ENCODE measurements at regions not wholly inside any gene's neighbourhood (a gene's known extent, or its start where the extent isn't known, plus 50 kb on each side); places are given as distances from the start of the nearest gene placed in this dataset.

DNA sequence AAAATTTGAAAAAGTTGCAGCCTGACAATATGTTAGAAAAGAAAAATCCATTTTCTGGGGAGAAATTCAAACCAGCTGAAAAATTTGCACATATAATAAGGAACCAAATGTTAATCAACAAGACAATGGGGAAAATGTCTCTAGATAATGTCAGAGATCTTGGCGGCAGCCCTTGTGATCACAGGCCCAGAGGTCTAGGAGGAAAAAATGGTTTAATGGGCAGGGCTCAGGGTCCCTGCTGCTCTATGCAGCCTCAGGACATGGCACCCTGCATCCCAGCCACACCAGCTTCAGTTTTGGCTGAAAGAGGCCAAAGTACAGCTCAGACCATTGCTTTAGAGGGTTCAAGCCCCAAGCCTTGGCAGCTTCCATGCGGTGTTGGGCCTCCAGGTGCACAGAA, 701.9 kb downstream of the IGSF11 start:
- in situ Hi-C loops (cut with MboI; ENCODE audit: low sequenced_read_pairs in 4 of 4) (no loop called here), intact Hi-C loops (cut with DNase I; ENCODE audit: low total_unique reads) (no loop called here)
- H3K27me3 ChIP-seq = no peaks in the 10 kb centered on the region
- H3K4me3 ChIP-seq = no peak overlapping the region
- no peak overlapping the region for H3K27ac ChIP-seq
- no peaks in the 10 kb centered on the region for H3K36me3 ChIP-seq
- no peaks in the 10 kb centered on the region for H3K4me1 ChIP-seq
- no peak for TF ChIP-seq POLR2A (IDR thresholded peaks at IDR 0.05)
- TF ChIP-seq, protein P1, sequence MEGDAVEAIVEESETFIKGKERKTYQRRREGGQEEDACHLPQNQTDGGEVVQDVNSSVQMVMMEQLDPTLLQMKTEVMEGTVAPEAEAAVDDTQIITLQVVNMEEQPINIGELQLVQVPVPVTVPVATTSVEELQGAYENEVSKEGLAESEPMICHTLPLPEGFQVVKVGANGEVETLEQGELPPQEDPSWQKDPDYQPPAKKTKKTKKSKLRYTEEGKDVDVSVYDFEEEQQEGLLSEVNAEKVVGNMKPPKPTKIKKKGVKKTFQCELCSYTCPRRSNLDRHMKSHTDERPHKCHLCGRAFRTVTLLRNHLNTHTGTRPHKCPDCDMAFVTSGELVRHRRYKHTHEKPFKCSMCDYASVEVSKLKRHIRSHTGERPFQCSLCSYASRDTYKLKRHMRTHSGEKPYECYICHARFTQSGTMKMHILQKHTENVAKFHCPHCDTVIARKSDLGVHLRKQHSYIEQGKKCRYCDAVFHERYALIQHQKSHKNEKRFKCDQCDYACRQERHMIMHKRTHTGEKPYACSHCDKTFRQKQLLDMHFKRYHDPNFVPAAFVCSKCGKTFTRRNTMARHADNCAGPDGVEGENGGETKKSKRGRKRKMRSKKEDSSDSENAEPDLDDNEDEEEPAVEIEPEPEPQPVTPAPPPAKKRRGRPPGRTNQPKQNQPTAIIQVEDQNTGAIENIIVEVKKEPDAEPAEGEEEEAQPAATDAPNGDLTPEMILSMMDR (IDR thresholded peaks at IDR 0.05 in 4 of 5, conservative IDR thresholded peaks at IDR 0.05 in 1 of 5) = no peak
- DNase-seq (no peak), ATAC-seq (no peak)
- H3K9me3 ChIP-seq = no peaks in the 10 kb centered on the region

DNA sequence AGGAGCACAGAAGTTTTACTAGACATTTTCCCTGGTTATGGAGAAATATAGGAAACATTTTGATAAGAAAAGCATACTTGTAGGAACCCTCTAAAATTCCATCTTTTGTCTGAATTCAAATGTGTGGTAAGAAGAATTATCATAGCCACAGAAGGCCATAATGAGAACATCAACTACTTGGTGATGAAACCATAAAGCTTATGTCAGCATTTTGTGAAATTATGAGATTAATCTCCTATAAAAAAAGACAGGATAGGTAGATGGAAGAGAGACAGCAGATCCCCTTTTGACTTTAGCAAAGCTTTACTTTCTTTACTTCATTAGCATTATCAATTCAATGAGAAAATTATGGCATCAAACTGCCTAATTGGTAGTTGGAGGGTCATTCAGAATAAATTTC, 697.0 kb downstream of the IGSF11 start:
- H3K27me3 ChIP-seq = no peaks in the 10 kb centered on the region
- H3K36me3 ChIP-seq = no peaks in the 10 kb centered on the region
- H3K27ac ChIP-seq = no peak overlapping the region
- intact Hi-C loops (cut with DNase I; ENCODE audit: low total_unique reads) (no loop called here), in situ Hi-C loops (cut with MboI; ENCODE audit: low sequenced_read_pairs in 4 of 4) (no loop called here)
- H3K4me3 ChIP-seq = no peak overlapping the region
- no peak for ATAC-seq
- no peaks in the 10 kb centered on the region for H3K4me1 ChIP-seq
- TF ChIP-seq POLR2A (IDR thresholded peaks at IDR 0.05) = no peak
- TF ChIP-seq, protein P1 (IDR thresholded peaks at IDR 0.05 in 4 of 5, conservative IDR thresholded peaks at IDR 0.05 in 1 of 5) = no peak
- no peak for DNase-seq
- H3K9me3 ChIP-seq = no peaks in the 10 kb centered on the region

DNA sequence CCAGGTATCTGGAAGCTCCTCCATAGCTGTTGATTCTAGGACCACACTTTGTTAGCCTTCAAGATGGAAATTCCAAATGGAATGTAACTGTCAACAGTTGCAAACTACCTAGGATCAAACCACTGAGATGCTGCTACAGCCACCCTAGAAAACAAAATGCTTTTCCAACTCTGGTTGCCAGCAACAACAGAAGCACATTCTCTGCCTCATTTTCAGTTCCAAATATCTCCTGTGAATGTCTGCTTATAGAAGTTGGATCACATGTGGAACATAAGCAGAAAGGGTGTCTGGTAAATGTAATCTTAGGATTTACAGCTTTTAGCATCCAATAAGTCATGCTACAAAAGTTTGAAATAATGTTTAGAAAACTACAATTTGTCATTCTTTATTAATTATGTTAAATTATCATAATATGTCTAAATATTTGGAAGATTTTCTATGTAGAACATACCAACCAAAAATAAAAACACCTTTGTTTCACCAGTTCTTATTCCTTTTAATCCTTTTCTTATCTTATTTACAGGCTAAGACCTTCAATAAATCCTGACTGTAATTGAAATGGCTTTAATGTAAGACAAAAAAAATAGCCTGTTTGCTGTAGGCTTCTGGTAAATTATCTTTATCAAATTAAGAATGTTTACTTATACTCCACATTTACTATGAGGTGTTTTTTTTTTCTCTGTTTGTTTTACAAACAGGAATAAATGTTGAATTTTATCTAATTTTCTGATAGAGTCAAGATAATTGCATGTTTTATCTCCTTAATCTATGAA, 687.1 kb downstream of the IGSF11 start:
- H3K4me3 ChIP-seq = no peak overlapping the region
- intact Hi-C loops (cut with DNase I; ENCODE audit: low total_unique reads) = no loop called here
- TF ChIP-seq, protein P1 (IDR thresholded peaks at IDR 0.05 in 4 of 5, conservative IDR thresholded peaks at IDR 0.05 in 1 of 5) = no peak
- no peak for TF ChIP-seq POLR2A (IDR thresholded peaks at IDR 0.05)

DNA sequence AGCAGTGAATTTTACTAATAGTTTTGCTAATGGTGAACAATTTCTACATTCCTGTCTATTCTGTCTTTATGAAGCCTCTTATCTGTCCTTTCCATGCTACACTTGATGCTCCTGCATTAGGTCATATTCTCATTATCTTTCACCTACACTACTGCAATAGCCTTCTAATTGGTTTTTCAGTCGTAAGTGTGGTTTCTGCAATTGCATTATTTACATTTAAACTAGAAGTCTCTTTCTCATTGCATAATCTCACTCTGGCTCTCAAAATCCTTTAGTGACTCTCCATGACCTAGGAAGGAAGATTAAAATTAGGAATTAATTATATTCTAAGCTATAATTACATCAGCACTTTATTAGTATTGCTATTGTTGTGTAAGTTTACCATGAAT, 686.5 kb downstream of the IGSF11 start:
- no peak for ATAC-seq
- intact Hi-C loops (cut with DNase I; ENCODE audit: low total_unique reads) = no loop called here
- Histone ChIP-seq H3K27ac (no peak overlapping the region), H3K27me3 (no peaks in the 10 kb centered on the region), H3K4me3 (no peak overlapping the region), H3K9me3 (no peaks in the 10 kb centered on the region), H3K4me1 (no peaks in the 10 kb centered on the region), H3K36me3 (no peaks in the 10 kb centered on the region)
- TF ChIP-seq, protein P1 (IDR thresholded peaks at IDR 0.05 in 4 of 5, conservative IDR thresholded peaks at IDR 0.05 in 1 of 5) = no peak
- no peak for TF ChIP-seq POLR2A (IDR thresholded peaks at IDR 0.05)
- DNase-seq = no peak
- in situ Hi-C loops (cut with MboI; ENCODE audit: low sequenced_read_pairs in 4 of 4) = no loop called here

More for the DNA sequence above, 687.1 kb downstream of the IGSF11 start:
- ATAC-seq (no peak), DNase-seq (no peak)
- no peaks in the 10 kb centered on the region for H3K27me3 ChIP-seq
- H3K9me3 ChIP-seq = no peaks in the 10 kb centered on the region
- no peaks in the 10 kb centered on the region for H3K4me1 ChIP-seq
- H3K36me3 ChIP-seq = no peaks in the 10 kb centered on the region
- H3K27ac ChIP-seq = no peak overlapping the region
- in situ Hi-C loops (cut with MboI; ENCODE audit: low sequenced_read_pairs in 4 of 4) = no loop called here

DNA sequence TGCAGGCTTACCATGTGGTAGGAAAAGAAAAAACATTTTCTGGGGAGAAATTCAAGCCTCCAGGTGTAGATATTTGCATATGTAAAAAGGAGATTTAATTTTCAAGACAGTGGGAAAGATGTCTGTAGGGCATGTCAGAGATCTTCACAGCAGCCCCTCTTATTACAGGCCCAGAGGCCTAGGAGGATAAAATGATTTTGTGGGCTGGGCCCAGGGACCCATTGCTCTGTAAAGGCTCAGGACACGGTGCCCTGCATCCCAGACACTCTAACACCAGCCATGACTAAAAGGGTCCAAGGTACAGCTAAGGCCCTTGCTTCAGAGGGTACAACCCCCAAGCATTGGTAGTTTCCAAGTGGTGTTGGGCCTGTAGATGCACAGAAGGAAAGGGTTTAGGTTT, 680.1 kb downstream of the IGSF11 start:
- TF ChIP-seq, protein P1 (IDR thresholded peaks at IDR 0.05 in 4 of 5, conservative IDR thresholded peaks at IDR 0.05 in 1 of 5) = no peak
- no peak for TF ChIP-seq POLR2A (IDR thresholded peaks at IDR 0.05)
- no peaks in the 10 kb centered on the region for H3K4me1 ChIP-seq
- ATAC-seq = no peak
- no peaks in the 10 kb centered on the region for H3K9me3 ChIP-seq
- H3K4me3 ChIP-seq = no peak overlapping the region
- in situ Hi-C loops (cut with MboI; ENCODE audit: low sequenced_read_pairs in 4 of 4) = no loop called here
- DNase-seq = no peak
- no peaks in the 10 kb centered on the region for H3K36me3 ChIP-seq
- H3K27ac ChIP-seq = no peak overlapping the region
- no peaks in the 10 kb centered on the region for H3K27me3 ChIP-seq
- intact Hi-C loops (cut with DNase I; ENCODE audit: low total_unique reads) = no loop called here

All from gastrocnemius medialis (tissue), 4 donors.